ENCODE measurements at regions not wholly inside any gene's neighbourhood (a gene's known extent, or its start where the extent isn't known, plus 50 kb on each side); places are given as distances from the start of the nearest gene placed in this dataset.

- no peak for FAIRE-seq
- DNase-seq (ENCODE audit: insufficient read length, low spot score), result no peak
- TF ChIP-seq PAX5 (IDR thresholded peaks at IDR 0.05; ENCODE audit: insufficient read depth, low read length, severe bottlenecking) (no peak), TAF1 (IDR thresholded peaks at IDR 0.05; ENCODE audit: low read depth, low read length) (no peak), POLR2A (IDR thresholded peaks at IDR 0.05; ENCODE audit: low read depth, low read length) (no peak), POLR2AphosphoS5 (IDR thresholded peaks at IDR 0.05; ENCODE audit: low read depth, low read length) (no peak), POU2F2 (IDR thresholded peaks at IDR 0.05; ENCODE audit: low read depth, low read length) (no peak), SPI1 (IDR thresholded peaks at IDR 0.05; ENCODE audit: low read depth, low read length) (no peak)
Observed at GRCh38 chr15:95826412-95827195, 503.9 kb upstream of the NR2F2 start.

GRCh38 chr15:95829062-95829461 lies 501.4 kb upstream of the NR2F2 start:
- no peak for DNase-seq (ENCODE audit: insufficient read length, low spot score)
- FAIRE-seq, result no peak
- TF ChIP-seq TAF1 (IDR thresholded peaks at IDR 0.05; ENCODE audit: low read depth, low read length), result no peak
- TF ChIP-seq PAX5 (IDR thresholded peaks at IDR 0.05; ENCODE audit: insufficient read depth, low read length, severe bottlenecking), result no peak
- TF ChIP-seq POU2F2 (IDR thresholded peaks at IDR 0.05; ENCODE audit: low read depth, low read length), result no peak
- TF ChIP-seq POLR2AphosphoS5 (IDR thresholded peaks at IDR 0.05; ENCODE audit: low read depth, low read length), result no peak
- TF ChIP-seq SPI1 (IDR thresholded peaks at IDR 0.05; ENCODE audit: low read depth, low read length), result no peak
- TF ChIP-seq POLR2A (IDR thresholded peaks at IDR 0.05; ENCODE audit: low read depth, low read length), result no peak

- no peak for FAIRE-seq
- no peak for DNase-seq (ENCODE audit: insufficient read length, low spot score)
- TF ChIP-seq SPI1 (IDR thresholded peaks at IDR 0.05; ENCODE audit: low read depth, low read length) (no peak), PAX5 (IDR thresholded peaks at IDR 0.05; ENCODE audit: insufficient read depth, low read length, severe bottlenecking) (no peak), POLR2A (IDR thresholded peaks at IDR 0.05; ENCODE audit: low read depth, low read length) (no peak), POU2F2 (IDR thresholded peaks at IDR 0.05; ENCODE audit: low read depth, low read length) (no peak), POLR2AphosphoS5 (IDR thresholded peaks at IDR 0.05; ENCODE audit: low read depth, low read length) (no peak), TAF1 (IDR thresholded peaks at IDR 0.05; ENCODE audit: low read depth, low read length) (no peak)
Observed at GRCh38 chr15:95830281-95830680, 500.2 kb upstream of the NR2F2 start.

GRCh38 chr15:95832668-95833067 lies 497.8 kb upstream of the NR2F2 start:
- DNase-seq (ENCODE audit: insufficient read length, low spot score) (no peak), FAIRE-seq (no peak)
- TF ChIP-seq POU2F2 (IDR thresholded peaks at IDR 0.05; ENCODE audit: low read depth, low read length) (no peak), TAF1 (IDR thresholded peaks at IDR 0.05; ENCODE audit: low read depth, low read length) (no peak), POLR2AphosphoS5 (IDR thresholded peaks at IDR 0.05; ENCODE audit: low read depth, low read length) (no peak), POLR2A (IDR thresholded peaks at IDR 0.05; ENCODE audit: low read depth, low read length) (no peak), PAX5 (IDR thresholded peaks at IDR 0.05; ENCODE audit: insufficient read depth, low read length, severe bottlenecking) (no peak), SPI1 (IDR thresholded peaks at IDR 0.05; ENCODE audit: low read depth, low read length) (no peak)

- FAIRE-seq, result no peak
- DNase-seq (ENCODE audit: insufficient read length, low spot score), result no peak
- TF ChIP-seq POLR2AphosphoS5 (IDR thresholded peaks at IDR 0.05; ENCODE audit: low read depth, low read length) (no peak), SPI1 (IDR thresholded peaks at IDR 0.05; ENCODE audit: low read depth, low read length) (no peak), POLR2A (IDR thresholded peaks at IDR 0.05; ENCODE audit: low read depth, low read length) (no peak), POU2F2 (IDR thresholded peaks at IDR 0.05; ENCODE audit: low read depth, low read length) (no peak), TAF1 (IDR thresholded peaks at IDR 0.05; ENCODE audit: low read depth, low read length) (no peak), PAX5 (IDR thresholded peaks at IDR 0.05; ENCODE audit: insufficient read depth, low read length, severe bottlenecking) (no peak)
Observed at GRCh38 chr15:95834028-95834804, 496.3 kb upstream of the NR2F2 start.

- no peak for FAIRE-seq
- DNase-seq (ENCODE audit: insufficient read length, low spot score), result no peak
Observed at GRCh38 chr15:95836536-95836935, 494.0 kb upstream of the NR2F2 start.

GRCh38 chr15:95837341-95838004 lies 493.0 kb upstream of the NR2F2 start:
- DNase-seq (ENCODE audit: insufficient read length, low spot score) (no peak), FAIRE-seq (no peak)
- TF ChIP-seq SPI1 (IDR thresholded peaks at IDR 0.05; ENCODE audit: low read depth, low read length), result no peak
- no peak for TF ChIP-seq POU2F2 (IDR thresholded peaks at IDR 0.05; ENCODE audit: low read depth, low read length)
- TF ChIP-seq TAF1 (IDR thresholded peaks at IDR 0.05; ENCODE audit: low read depth, low read length), result no peak
- TF ChIP-seq POLR2A (IDR thresholded peaks at IDR 0.05; ENCODE audit: low read depth, low read length), result no peak

More at GRCh38 chr15:95836536-95836935, 494.0 kb upstream of the NR2F2 start:
- TF ChIP-seq POLR2AphosphoS5 (IDR thresholded peaks at IDR 0.05; ENCODE audit: low read depth, low read length), result no peak
- no peak for TF ChIP-seq TAF1 (IDR thresholded peaks at IDR 0.05; ENCODE audit: low read depth, low read length)
- TF ChIP-seq SPI1 (IDR thresholded peaks at IDR 0.05; ENCODE audit: low read depth, low read length), result peak; percentile 39; the same call in 1 of the 2 replicates
- TF ChIP-seq POU2F2 (IDR thresholded peaks at IDR 0.05; ENCODE audit: low read depth, low read length), result no peak

GRCh38 chr15:95839367-95839782 lies 491.1 kb upstream of the NR2F2 start:
- DNase-seq (ENCODE audit: insufficient read length, low spot score) (peak; percentile 11), FAIRE-seq (peak; percentile 85)
- TF ChIP-seq SPI1 (IDR thresholded peaks at IDR 0.05; ENCODE audit: low read depth, low read length), result peak; percentile 66
- TF ChIP-seq POLR2A (IDR thresholded peaks at IDR 0.05; ENCODE audit: low read depth, low read length), result no peak

GRCh38 chr15:95840004-95840403 lies 490.5 kb upstream of the NR2F2 start:
- FAIRE-seq, result no peak
- TF ChIP-seq PAX5 (IDR thresholded peaks at IDR 0.05; ENCODE audit: insufficient read depth, low read length, severe bottlenecking), result no peak
- no peak for TF ChIP-seq SPI1 (IDR thresholded peaks at IDR 0.05; ENCODE audit: low read depth, low read length)
- no peak for TF ChIP-seq POLR2A (IDR thresholded peaks at IDR 0.05; ENCODE audit: low read depth, low read length)
- no peak for TF ChIP-seq POLR2AphosphoS5 (IDR thresholded peaks at IDR 0.05; ENCODE audit: low read depth, low read length)
- TF ChIP-seq TAF1 (IDR thresholded peaks at IDR 0.05; ENCODE audit: low read depth, low read length), result no peak
- no peak for TF ChIP-seq POU2F2 (IDR thresholded peaks at IDR 0.05; ENCODE audit: low read depth, low read length)
- DNase-seq (ENCODE audit: insufficient read length, low spot score), result no peak

All from GM12891 (cell line).